Endothelial cell of umbilical vein (primary cell): ENCODE measurements at regions not wholly inside any gene's neighbourhood (a gene's known extent, or its start where the extent isn't known, plus 50 kb on each side); places are given as distances from the start of the nearest gene placed in this dataset. TPM values are rescaled to one million over a fixed set of nuclear protein-coding genes. Genes with fewer than 3 reads are reported as not detected.

ENCODE experiments used
- BruUV-seq: library from RNA; stranded (reverse); fragments of 400-500 nt; replicated peaks from 2 replicates; lab custom pipeline; 2021; lab: Mats Ljungman, UMichigan
- CTCF ChIA-PET: fragments of 300-600, 350-600 bp; sonication (Branson Sonifier 250); formaldehyde crosslinking; loops from one replicate; lab custom pipeline; 2021; ENCODE audit warnings: antibody characterized with exemption, inconsistent platforms; lab: Charles Lee
- POLR2A ChIA-PET: fragments of 300-600, 350-600 bp; sonication (Branson Sonifier 250); formaldehyde crosslinking; loops from one replicate; lab custom pipeline; 2021; ENCODE audit warnings: antibody characterized with exemption, inconsistent platforms; lab: Charles Lee
- DNase-seq: peaks from one replicate; pipeline ENCODE4 v3.0.0-alpha.2; 2011; ENCODE audit warnings: low read depth, low spot score
- FAIRE-seq: peaks from 2 replicates; lab custom pipeline; 2011; peaks lifted over from hg19 to GRCh38; lab: Jason Lieb, UNC
- H2AFZ ChIP-seq: 2 replicates; pipeline ENCODE4 v1.6.0; 2012; ENCODE audit warnings: low read depth, low read length, control low read depth, inconsistent platforms
- H3K27ac ChIP-seq: 2 replicates; pipeline ENCODE4 v1.5.1; 2011; ENCODE audit warnings: low read depth, mild to moderate bottlenecking, control low read depth, low read length, moderate library complexity; ENCODE audit not compliant: insufficient read depth
- H3K27me3 ChIP-seq, 2 experiments: 2 replicates each; pipeline versions ENCODE4 v1.6.0 to v1.6.1; 2011; ENCODE audit warnings: low read length in 2 of 2, mixed read lengths in 1 of 2; ENCODE audit not compliant: control insufficient read depth in 2 of 2, insufficient read depth in 2 of 2
- H3K36me3 ChIP-seq, 2 experiments: 2 replicates in 1 of 2; 3 replicates in 1 of 2; pipeline ENCODE4 v1.5.1; 2011; ENCODE audit warnings: low read length in 2 of 2, mild to moderate bottlenecking in 1 of 2, moderate library complexity in 1 of 2; ENCODE audit not compliant: control insufficient read depth in 2 of 2, insufficient read depth in 2 of 2; ENCODE audit errors: extremely low read depth in 1 of 2
- H3K4me1 ChIP-seq: 3 replicates; pipeline ENCODE4 v1.5.1; 2011; ENCODE audit warnings: mild to moderate bottlenecking, low read length; ENCODE audit not compliant: control insufficient read depth, insufficient read depth; ENCODE audit errors: extremely low read depth
- H3K4me2 ChIP-seq: 2 replicates; pipeline ENCODE4 v1.6.1; 2011; ENCODE audit warnings: low read length, control low read depth, mixed read lengths; ENCODE audit not compliant: insufficient read depth
- H3K4me3 ChIP-seq, 3 experiments: fragments of 200-600 bp in 1 of 3; sonication (generic), shearing (Covaris generic) in 1 of 3; replicated peaks in 1 of 3; 2 replicates each; pipeline ENCODE4 v1.5.1; 2011 to 2016; ENCODE audit warnings: control low read depth in 3 of 3, low read length in 3 of 3, mild to moderate bottlenecking in 2 of 3, inconsistent platforms in 1 of 3, low read depth in 1 of 3, moderate library complexity in 1 of 3; ENCODE audit not compliant: insufficient read depth in 1 of 3
- H3K79me2 ChIP-seq: 2 replicates; pipeline ENCODE4 v1.6.0; 2012; ENCODE audit warnings: low read length, inconsistent platforms; ENCODE audit not compliant: control insufficient read depth, insufficient read depth
- H3K9ac ChIP-seq: replicated peaks from 2 replicates; pipeline ENCODE3; 2011; ENCODE audit warnings: low read length, control low read depth; ENCODE audit not compliant: insufficient read depth; ENCODE audit errors: extremely low read depth
- H3K9me1 ChIP-seq: replicated peaks from 3 replicates; pipeline ENCODE4 v1.6.0; 2011; ENCODE audit warnings: mild to moderate bottlenecking, low read length; ENCODE audit not compliant: control insufficient read depth, insufficient read depth; ENCODE audit errors: extremely low read depth
- H3K9me3 ChIP-seq: replicated peaks from 2 replicates; pipeline ENCODE4 v1.5.1; 2012; ENCODE audit warnings: low read length, inconsistent platforms; ENCODE audit not compliant: control insufficient read depth, insufficient read depth
- H4K20me1 ChIP-seq: replicated peaks from 2 replicates; pipeline ENCODE3; 2011; ENCODE audit warnings: mild to moderate bottlenecking, low read length; ENCODE audit not compliant: control insufficient read depth, insufficient read depth; ENCODE audit errors: extremely low read depth
- CTCF ChIP-seq, 2 donors: IDR thresholded peaks; 1 replicate in 1 of 2; 2 replicates in 1 of 2; pipeline ENCODE4 v1.5.1; 2011; ENCODE audit warnings: low read length in 2 of 2, mild to moderate bottlenecking in 2 of 2, moderate library complexity in 2 of 2, control low read depth in 1 of 2, inconsistent platforms in 1 of 2, low read depth in 1 of 2; ENCODE audit not compliant: insufficient read depth in 1 of 2; ENCODE audit errors: extremely low read depth in 1 of 2
- GATA2 ChIP-seq: IDR thresholded peaks from 2 replicates; pipeline ENCODE4 v1.7.0; 2011; ENCODE audit warnings: low read depth, mild to moderate bottlenecking, moderate library complexity, mixed read lengths, low read length; ENCODE audit not compliant: insufficient read length, insufficient read depth
- JUN ChIP-seq: IDR thresholded peaks from 2 replicates; pipeline ENCODE4 v1.6.1; 2011; ENCODE audit warnings: borderline replicate concordance, low read depth; ENCODE audit not compliant: insufficient read length, insufficient read depth
- MYC ChIP-seq: IDR thresholded peaks from one replicate; pipeline ENCODE4 v1.6.1; 2011; ENCODE audit warnings: mild to moderate bottlenecking, low read depth, low read length
- POLR2A ChIP-seq: IDR thresholded peaks from 2 replicates; pipeline ENCODE4 v1.6.1; 2012; ENCODE audit warnings: low read depth, mild to moderate bottlenecking, control low read depth, low read length
- dilution Hi-C: fragments of 300-500 bp; cut with MboI; formaldehyde crosslinking; loops from one replicate; pipeline ENCODE4 v1.15.0; 2019; ENCODE audit warnings: low sequenced_read_pairs; ENCODE audit not compliant: extremely low pct_ligation_motif_present
- intact Hi-C: fragments of 100-400 bp; cut with micrococcal nuclease; formaldehyde crosslinking; loops from one replicate; pipeline ENCODE4 v1.10.0; 2022
- small RNA-seq: library from RNA; depleted of rRNA; stranded (forward); fragments of <200 nt; gene quantifications from one replicate; pipeline ENCODE3, GENCODE V24; 2012; ENCODE audit warnings: low replicate concordance, low read depth; ENCODE audit not compliant: insufficient read depth, insufficient read length

- Histone ChIP-seq H3K9me1 (no peaks in the 10 kb centered on the region), H2AFZ (no peak overlapping the region), H3K4me2 (no peak overlapping the region), H3K4me1 (peaks cover 7% of the 10 kb centered on the region), H4K20me1 (no peaks in the 10 kb centered on the region), H3K27ac (no peak overlapping the region), H3K9me3 (no peaks in the 10 kb centered on the region), H3K79me2 (no peaks in the 10 kb centered on the region), H3K4me3 (no peak overlapping the region), H3K27me3 (no peaks in the 10 kb centered on the region), H3K9ac (no peak overlapping the region), H3K36me3 (no peaks in the 10 kb centered on the region)
- DNase-seq (no peak), FAIRE-seq (no peak)
- no TSS peak for BruUV-seq
- POLR2A ChIA-PET: no interaction called here
- TF ChIP-seq JUN (no peak), CTCF (IDR thresholded peaks at IDR 0.05; ENCODE audit: extremely low read depth in 1 of 2, insufficient read depth in 1 of 2, low read depth in 1 of 2, low read length in 2 of 2) (no peak), MYC (no peak), POLR2A (no peak), GATA2 (no peak)
- intact Hi-C loops (no loop called here), dilution Hi-C loops (no loop called here)
- CTCF ChIA-PET: interaction anchor here (1.4 kb wide), 1 partner anchor 17 kb away, joined by 3 read pairs; no protein-coding TSS in a partner anchor
Measured at GRCh38 chr18:25010623-25011374, 341.2 kb downstream of the ZNF521 start.

Small RNAs in the stretch of these regions (small RNA-seq; reads per million reads assigned to genes)
- not detected for gene PPIAP57
